Activated T-cell treated with anti-CD3 and anti-CD28 coated beads for 4 hours (primary cell): ENCODE measurements at regions not wholly inside any gene's neighbourhood (a gene's known extent, or its start where the extent isn't known, plus 50 kb on each side); places are given as distances from the start of the nearest gene placed in this dataset.
"Not testable (repeated sequence)": the region's sequence is repeated elsewhere in the genome, so short reads cannot be mapped to it uniquely, and the experiment has no call there.

Experiments used
- DNase-seq: peaks from one replicate; pipeline ENCODE4 v3.0.0-alpha.2; 2020

- no peak for DNase-seq
Observed at GRCh38 chr6:163745536-163746400, 331.2 kb downstream of the QKI start.

- DNase-seq = no peak
Observed at GRCh38 chr6:163744256-163744925, 329.9 kb downstream of the QKI start.

GRCh38 chr6:163743796-163744195 is 329.3 kb downstream of the QKI start:
- no peak for DNase-seq

- no peak for DNase-seq
Observed at GRCh38 chr6:163741743-163742363, 327.3 kb downstream of the QKI start.

- DNase-seq = no peak
Observed at GRCh38 chr6:163741342-163741741, 326.8 kb downstream of the QKI start.

GRCh38 chr6:163739966-163740365 is 325.4 kb downstream of the QKI start:
- no peak for DNase-seq

- no peak for DNase-seq
Observed at GRCh38 chr6:163739408-163739725, 324.8 kb downstream of the QKI start.

GRCh38 chr6:163738725-163739407 is 324.3 kb downstream of the QKI start:
- no peak for DNase-seq

GRCh38 chr6:163738304-163738703 is 323.8 kb downstream of the QKI start:
- DNase-seq = no peak

GRCh38 chr6:163735076-163735475 is 320.6 kb downstream of the QKI start:
- no peak for DNase-seq

GRCh38 chr6:163733061-163733460 is 318.5 kb downstream of the QKI start:
- DNase-seq = no peak

- no peak for DNase-seq
Observed at GRCh38 chr6:163732479-163732878, 318.0 kb downstream of the QKI start.

- not testable (repeated sequence) for DNase-seq
Observed at GRCh38 chr6:163732014-163732351, 317.5 kb downstream of the QKI start.

GRCh38 chr6:163731215-163732013 is 316.9 kb downstream of the QKI start:
- DNase-seq = no peak

- DNase-seq = no peak
Observed at GRCh38 chr6:163730246-163731210, 316.0 kb downstream of the QKI start.

GRCh38 chr6:163729127-163729872 is 314.8 kb downstream of the QKI start:
- no peak for DNase-seq

- DNase-seq = no peak
Observed at GRCh38 chr6:163728442-163729126, 314.1 kb downstream of the QKI start.

GRCh38 chr6:163726037-163726695 is 311.6 kb downstream of the QKI start:
- DNase-seq = no peak
